ENCODE measurements at regions not wholly inside any gene's neighbourhood (a gene's known extent, or its start where the extent isn't known, plus 50 kb on each side); places are given as distances from the start of the nearest gene placed in this dataset.

DNA sequence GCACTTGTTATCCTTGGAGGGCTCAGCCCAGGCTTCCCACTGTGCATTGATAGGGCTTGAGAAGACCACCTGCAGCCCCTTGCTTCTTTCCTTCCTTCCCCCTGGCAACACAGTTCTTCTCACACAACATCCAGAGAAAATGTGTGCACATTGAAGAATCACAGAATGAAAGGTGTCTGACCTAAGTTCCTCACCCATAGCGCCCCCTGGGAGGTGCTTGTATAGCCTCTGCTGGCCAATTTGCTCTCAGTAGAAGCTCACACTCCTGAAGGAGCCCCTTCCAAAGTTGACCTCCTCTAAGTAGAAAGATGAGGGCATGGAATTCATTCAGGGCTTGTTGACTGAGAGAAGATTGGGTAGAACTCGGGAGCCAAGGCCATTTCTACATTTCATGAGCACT is 758.4 kb upstream of the KLHL29 start:
- peaks cover 0 to 11% (median 0%) of the 10 kb centered on the region in 4 donors for H3K4me1 ChIP-seq
- intact Hi-C loops (cut with DNase I; ENCODE audit: low total_unique reads) = no loop called here
- no peak overlapping the region for H3K27ac ChIP-seq
- H3K9me3 ChIP-seq = no peaks in the 10 kb centered on the region
- H3K4me3 ChIP-seq = no peak overlapping the region
- H3K27me3 ChIP-seq = no peaks in the 10 kb centered on the region
- TF ChIP-seq, protein P1, sequence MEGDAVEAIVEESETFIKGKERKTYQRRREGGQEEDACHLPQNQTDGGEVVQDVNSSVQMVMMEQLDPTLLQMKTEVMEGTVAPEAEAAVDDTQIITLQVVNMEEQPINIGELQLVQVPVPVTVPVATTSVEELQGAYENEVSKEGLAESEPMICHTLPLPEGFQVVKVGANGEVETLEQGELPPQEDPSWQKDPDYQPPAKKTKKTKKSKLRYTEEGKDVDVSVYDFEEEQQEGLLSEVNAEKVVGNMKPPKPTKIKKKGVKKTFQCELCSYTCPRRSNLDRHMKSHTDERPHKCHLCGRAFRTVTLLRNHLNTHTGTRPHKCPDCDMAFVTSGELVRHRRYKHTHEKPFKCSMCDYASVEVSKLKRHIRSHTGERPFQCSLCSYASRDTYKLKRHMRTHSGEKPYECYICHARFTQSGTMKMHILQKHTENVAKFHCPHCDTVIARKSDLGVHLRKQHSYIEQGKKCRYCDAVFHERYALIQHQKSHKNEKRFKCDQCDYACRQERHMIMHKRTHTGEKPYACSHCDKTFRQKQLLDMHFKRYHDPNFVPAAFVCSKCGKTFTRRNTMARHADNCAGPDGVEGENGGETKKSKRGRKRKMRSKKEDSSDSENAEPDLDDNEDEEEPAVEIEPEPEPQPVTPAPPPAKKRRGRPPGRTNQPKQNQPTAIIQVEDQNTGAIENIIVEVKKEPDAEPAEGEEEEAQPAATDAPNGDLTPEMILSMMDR (IDR thresholded peaks at IDR 0.05) = no peak
- no peaks in the 10 kb centered on the region for H3K36me3 ChIP-seq
- no peak for DNase-seq

DNA sequence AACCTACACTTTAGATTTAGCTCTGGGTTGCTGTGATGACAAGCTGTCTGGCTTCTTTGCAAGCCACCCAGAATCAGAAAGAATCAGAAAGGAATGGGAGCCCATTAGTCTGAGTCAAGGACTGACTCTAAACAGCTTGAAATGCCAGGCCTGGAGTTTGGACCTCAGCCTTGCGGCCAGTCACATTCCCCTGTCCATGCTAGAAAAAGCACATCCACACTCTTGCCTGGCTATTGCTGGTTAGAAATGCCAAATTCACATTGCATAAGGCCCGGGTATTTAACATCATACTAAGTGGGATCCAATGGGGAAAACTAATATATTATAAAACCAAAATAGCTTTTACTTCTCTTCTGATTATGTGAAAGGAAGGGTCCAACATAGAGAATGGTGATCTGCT is 756.8 kb upstream of the KLHL29 start:
- no peaks in the 10 kb centered on the region for H3K27me3 ChIP-seq
- peak; percentile 38 to 70 for DNase-seq
- H3K4me1 ChIP-seq = peaks cover 0 to 11% (median 0%) of the 10 kb centered on the region in 4 donors
- H3K27ac ChIP-seq = no peak overlapping the region
- H3K9me3 ChIP-seq = no peaks in the 10 kb centered on the region
- intact Hi-C loops (cut with DNase I; ENCODE audit: low total_unique reads) = no loop called here
- H3K36me3 ChIP-seq = no peaks in the 10 kb centered on the region
- H3K4me3 ChIP-seq = no peak overlapping the region
- TF ChIP-seq, protein P1 (IDR thresholded peaks at IDR 0.05) = no peak

DNA sequence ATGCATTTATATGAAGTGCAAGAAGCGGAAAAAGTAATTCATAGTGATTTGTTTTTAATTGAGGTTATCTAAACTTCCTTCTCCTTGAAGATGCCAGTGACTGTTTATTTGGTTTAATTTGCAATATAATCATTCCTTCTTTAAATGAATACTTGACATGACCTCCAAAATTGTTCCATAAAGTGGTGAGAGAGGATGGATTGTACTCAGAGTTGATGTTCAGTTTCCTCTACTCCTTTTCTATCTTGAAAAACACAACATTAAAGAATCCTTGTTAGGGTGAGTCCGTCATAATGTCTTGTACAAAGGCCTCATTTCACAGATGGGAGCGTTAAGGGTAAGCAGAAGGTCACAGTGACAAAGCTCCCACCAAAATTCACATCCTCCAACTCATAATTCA is 756.1 kb upstream of the KLHL29 start:
- Histone ChIP-seq H3K27me3 (no peaks in the 10 kb centered on the region), H3K27ac (no peak overlapping the region), H3K4me1 (peaks cover 0 to 11% (median 0%) of the 10 kb centered on the region in 4 donors), H3K9me3 (no peaks in the 10 kb centered on the region), H3K36me3 (no peaks in the 10 kb centered on the region), H3K4me3 (no peak overlapping the region)
- DNase-seq = no peak
- intact Hi-C loops (cut with DNase I; ENCODE audit: low total_unique reads) = no loop called here
- TF ChIP-seq, protein P1 (IDR thresholded peaks at IDR 0.05) = no peak

DNA sequence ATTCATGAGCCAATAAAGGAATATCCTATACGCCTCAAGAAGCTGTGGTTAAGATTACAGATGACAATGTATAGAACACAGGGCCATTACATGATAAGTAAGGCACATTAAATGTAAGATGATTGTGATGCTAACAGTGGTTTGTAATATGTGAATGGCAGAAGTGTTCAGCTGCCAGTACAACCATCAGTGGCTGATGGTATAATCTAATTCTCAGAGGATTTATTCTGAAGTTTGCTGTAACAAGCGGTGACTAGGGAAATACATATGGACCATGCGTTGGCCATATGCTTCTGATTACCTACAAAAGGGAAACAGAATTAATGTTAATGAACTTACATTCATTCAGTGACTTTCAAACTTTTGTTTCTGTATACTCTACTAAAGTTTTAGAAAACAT is 750.8 kb upstream of the KLHL29 start:
- Histone ChIP-seq H3K27ac (no peak overlapping the region), H3K36me3 (no peaks in the 10 kb centered on the region), H3K4me1 (no peaks in the 10 kb centered on the region), H3K4me3 (no peak overlapping the region), H3K9me3 (no peaks in the 10 kb centered on the region), H3K27me3 (no peaks in the 10 kb centered on the region)
- DNase-seq = no peak
- intact Hi-C loops (cut with DNase I; ENCODE audit: low total_unique reads) = no loop called here
- TF ChIP-seq, protein P1 (IDR thresholded peaks at IDR 0.05) = no peak

DNA sequence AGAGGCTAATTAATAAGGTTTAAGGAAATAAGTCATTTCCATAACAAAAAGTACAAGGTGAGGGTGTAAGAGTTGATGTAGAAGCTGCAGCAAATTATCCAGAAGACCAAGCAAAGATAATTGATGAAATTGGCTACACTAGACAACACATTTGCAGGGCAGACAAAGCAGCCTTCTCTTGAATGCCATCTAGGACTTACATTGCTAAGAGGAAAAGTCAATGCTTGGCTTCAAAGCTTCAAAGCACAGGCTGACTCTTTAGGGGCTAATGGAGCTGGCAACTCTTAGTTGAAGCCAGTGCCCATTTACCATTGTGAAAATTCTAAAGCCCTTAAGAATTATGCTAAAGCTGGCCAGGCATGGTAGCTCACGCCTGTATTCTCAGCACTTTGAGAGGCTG is 728.6 kb upstream of the KLHL29 start:
- no peak for DNase-seq
- TF ChIP-seq, protein P1 (IDR thresholded peaks at IDR 0.05) = no peak
- no peak overlapping the region for H3K4me3 ChIP-seq
- no peak overlapping the region for H3K27ac ChIP-seq
- H3K36me3 ChIP-seq = no peaks in the 10 kb centered on the region
- no peaks in the 10 kb centered on the region for H3K27me3 ChIP-seq
- intact Hi-C loops (cut with DNase I; ENCODE audit: low total_unique reads) = no loop called here
- no peaks in the 10 kb centered on the region for H3K9me3 ChIP-seq
- H3K4me1 ChIP-seq = no peaks in the 10 kb centered on the region

DNA sequence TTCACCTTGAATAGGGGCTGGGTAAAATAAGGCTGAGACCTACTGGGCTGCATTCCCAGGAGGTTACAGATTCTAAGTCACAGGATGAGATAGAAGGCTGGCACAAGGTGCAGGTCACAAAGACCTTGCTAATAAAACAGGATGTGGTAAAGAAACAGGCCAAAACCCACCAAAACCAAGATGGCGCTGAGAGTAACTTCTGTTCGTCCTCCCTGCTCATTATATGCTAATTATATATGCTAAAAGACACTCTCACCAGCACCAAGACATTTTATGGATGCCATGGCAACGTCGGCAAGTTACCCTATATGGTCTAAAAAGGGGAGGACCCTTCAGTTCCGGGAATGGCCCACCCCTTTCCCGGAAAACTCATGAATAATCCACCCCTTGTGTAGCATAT is 711.5 kb upstream of the KLHL29 start:
- Histone ChIP-seq H3K9me3 (no peaks in the 10 kb centered on the region), H3K4me1 (no peaks in the 10 kb centered on the region), H3K27me3 (no peaks in the 10 kb centered on the region), H3K4me3 (no peak overlapping the region), H3K36me3 (no peaks in the 10 kb centered on the region), H3K27ac (no peak overlapping the region)
- DNase-seq = no peak
- intact Hi-C loops (cut with DNase I; ENCODE audit: low total_unique reads) = no loop called here
- TF ChIP-seq, protein P1 (IDR thresholded peaks at IDR 0.05) = no peak
